ENCODE measurements at regions not wholly inside any gene's neighbourhood (a gene's known extent, or its start where the extent isn't known, plus 50 kb on each side); places are given as distances from the start of the nearest gene placed in this dataset.

- no peak overlapping the region for H2AFZ ChIP-seq (ENCODE audit: low read depth, low read length)
- dilution Hi-C loops (cut with MboI; ENCODE audit: extremely low pct_ligation_motif_present, low sequenced_read_pairs), result no loop called here
- DNase-seq (ENCODE audit: low read depth, low spot score) (no peak), FAIRE-seq (no peak)
- ChIA-PET POLR2A (no interaction called here), CTCF (no interaction called here)
- H3K79me2 ChIP-seq (ENCODE audit: control insufficient read depth, insufficient read depth, low read length), result no peaks in the 10 kb centered on the region
- H3K4me1 ChIP-seq (ENCODE audit: control insufficient read depth, extremely low read depth, insufficient read depth, low read length), result no peaks in the 10 kb centered on the region
- no peak overlapping the region for H3K27ac ChIP-seq (ENCODE audit: insufficient read depth, low read depth, low read length)
- intact Hi-C loops (cut with micrococcal nuclease), result no loop called here
- H3K9me3 ChIP-seq (replicated peaks; ENCODE audit: control insufficient read depth, insufficient read depth, low read length), result no peaks in the 10 kb centered on the region
- H3K4me2 ChIP-seq (ENCODE audit: insufficient read depth, low read length), result no peak overlapping the region
- no peaks in the 10 kb centered on the region for H3K36me3 ChIP-seq (ENCODE audit: control insufficient read depth in 2 of 2, extremely low read depth in 1 of 2, insufficient read depth in 2 of 2, low read length in 2 of 2)
- no TSS peak for BruUV-seq (replicated peaks)
- TF ChIP-seq JUN (IDR thresholded peaks at IDR 0.05; ENCODE audit: borderline replicate concordance, insufficient read depth, insufficient read length, low read depth) (no peak), POLR2A (IDR thresholded peaks at IDR 0.05; ENCODE audit: low read depth, low read length) (no peak), MYC (IDR thresholded peaks at IDR 0.05; ENCODE audit: low read depth, low read length) (no peak), CTCF (IDR thresholded peaks at IDR 0.05; ENCODE audit: extremely low read depth in 1 of 2, insufficient read depth in 1 of 2, low read depth in 1 of 2, low read length in 2 of 2) (no peak)
- peaks cover 0 to 2% of the 10 kb centered on the region in 2 experiments for H3K27me3 ChIP-seq (ENCODE audit: control insufficient read depth in 2 of 2, insufficient read depth in 2 of 2, low read length in 2 of 2)
- H3K4me3 ChIP-seq (replicated peaks in 1 of 3; ENCODE audit: insufficient read depth in 1 of 3, low read depth in 1 of 3, low read length in 3 of 3), result no peak overlapping the region
- H3K9me1 ChIP-seq (replicated peaks; ENCODE audit: control insufficient read depth, extremely low read depth, insufficient read depth, low read length), result no peaks in the 10 kb centered on the region
- H4K20me1 ChIP-seq (replicated peaks; ENCODE audit: control insufficient read depth, extremely low read depth, insufficient read depth, low read length), result no peaks in the 10 kb centered on the region
- H3K9ac ChIP-seq (replicated peaks; ENCODE audit: extremely low read depth, insufficient read depth, low read length), result no peak overlapping the region
Measured at GRCh38 chr13:76049376-76049746, 413.2 kb downstream of the LMO7 start.

GRCh38 chr13:76048675-76049375 is 412.7 kb downstream of the LMO7 start:
- Histone ChIP-seq H3K27ac (ENCODE audit: insufficient read depth, low read depth, low read length) (no peak overlapping the region), H3K9me3 (replicated peaks; ENCODE audit: control insufficient read depth, insufficient read depth, low read length) (no peaks in the 10 kb centered on the region), H3K36me3 (ENCODE audit: control insufficient read depth in 2 of 2, extremely low read depth in 1 of 2, insufficient read depth in 2 of 2, low read length in 2 of 2) (no peaks in the 10 kb centered on the region), H3K4me2 (ENCODE audit: insufficient read depth, low read length) (no peak overlapping the region), H3K4me3 (replicated peaks in 1 of 3; ENCODE audit: insufficient read depth in 1 of 3, low read depth in 1 of 3, low read length in 3 of 3) (no peak overlapping the region), H2AFZ (ENCODE audit: low read depth, low read length) (no peak overlapping the region), H3K9ac (replicated peaks; ENCODE audit: extremely low read depth, insufficient read depth, low read length) (no peak overlapping the region), H3K79me2 (ENCODE audit: control insufficient read depth, insufficient read depth, low read length) (no peaks in the 10 kb centered on the region), H3K9me1 (replicated peaks; ENCODE audit: control insufficient read depth, extremely low read depth, insufficient read depth, low read length) (no peaks in the 10 kb centered on the region), H4K20me1 (replicated peaks; ENCODE audit: control insufficient read depth, extremely low read depth, insufficient read depth, low read length) (no peaks in the 10 kb centered on the region), H3K4me1 (ENCODE audit: control insufficient read depth, extremely low read depth, insufficient read depth, low read length) (no peaks in the 10 kb centered on the region), H3K27me3 (ENCODE audit: control insufficient read depth in 2 of 2, insufficient read depth in 2 of 2, low read length in 2 of 2) (peaks cover 0 to 2% of the 10 kb centered on the region in 2 experiments)
- ChIA-PET CTCF (no interaction called here), POLR2A (no interaction called here)
- dilution Hi-C loops (cut with MboI; ENCODE audit: extremely low pct_ligation_motif_present, low sequenced_read_pairs) (no loop called here), intact Hi-C loops (cut with micrococcal nuclease) (no loop called here)
- TF ChIP-seq POLR2AphosphoS5 (IDR thresholded peaks at IDR 0.05; ENCODE audit: insufficient read depth, low read depth, low read length), result no peak
- TF ChIP-seq MAX (IDR thresholded peaks at IDR 0.05; ENCODE audit: insufficient read depth, insufficient read length), result no peak
- TF ChIP-seq POLR2A (IDR thresholded peaks at IDR 0.05; ENCODE audit: low read depth, low read length), result no peak
- TF ChIP-seq JUN (IDR thresholded peaks at IDR 0.05; ENCODE audit: borderline replicate concordance, insufficient read depth, insufficient read length, low read depth), result no peak
- TF ChIP-seq EZH2 (IDR thresholded peaks at IDR 0.05; ENCODE audit: borderline replicate concordance, low read depth, low read length, severe bottlenecking), result no peak
- no peak for TF ChIP-seq MYC (IDR thresholded peaks at IDR 0.05; ENCODE audit: low read depth, low read length)
- no peak for TF ChIP-seq FOS (IDR thresholded peaks at IDR 0.05; ENCODE audit: borderline replicate concordance, insufficient read depth, low read length)
- no peak for TF ChIP-seq CTCF (IDR thresholded peaks at IDR 0.05; ENCODE audit: extremely low read depth in 1 of 2, insufficient read depth in 1 of 2, low read depth in 1 of 2, low read length in 2 of 2)
- TF ChIP-seq GATA2 (IDR thresholded peaks at IDR 0.05; ENCODE audit: insufficient read depth, insufficient read length, low read depth, low read length), result no peak
- no peak for FAIRE-seq
- no TSS peak for BruUV-seq (replicated peaks)
- DNase-seq (ENCODE audit: low read depth, low spot score), result no peak

All from endothelial cell of umbilical vein (primary cell).